ENCODE measurements at regions not wholly inside any gene's neighbourhood (a gene's known extent, or its start where the extent isn't known, plus 50 kb on each side); places are given as distances from the start of the nearest gene placed in this dataset.

GRCh38 chr4:24070117-24070516 lies 180.3 kb upstream of the PPARGC1A start:
- DNase-seq (ENCODE audit: low read depth in 1 of 2, low spot score in 1 of 2) = no peak

DNA sequence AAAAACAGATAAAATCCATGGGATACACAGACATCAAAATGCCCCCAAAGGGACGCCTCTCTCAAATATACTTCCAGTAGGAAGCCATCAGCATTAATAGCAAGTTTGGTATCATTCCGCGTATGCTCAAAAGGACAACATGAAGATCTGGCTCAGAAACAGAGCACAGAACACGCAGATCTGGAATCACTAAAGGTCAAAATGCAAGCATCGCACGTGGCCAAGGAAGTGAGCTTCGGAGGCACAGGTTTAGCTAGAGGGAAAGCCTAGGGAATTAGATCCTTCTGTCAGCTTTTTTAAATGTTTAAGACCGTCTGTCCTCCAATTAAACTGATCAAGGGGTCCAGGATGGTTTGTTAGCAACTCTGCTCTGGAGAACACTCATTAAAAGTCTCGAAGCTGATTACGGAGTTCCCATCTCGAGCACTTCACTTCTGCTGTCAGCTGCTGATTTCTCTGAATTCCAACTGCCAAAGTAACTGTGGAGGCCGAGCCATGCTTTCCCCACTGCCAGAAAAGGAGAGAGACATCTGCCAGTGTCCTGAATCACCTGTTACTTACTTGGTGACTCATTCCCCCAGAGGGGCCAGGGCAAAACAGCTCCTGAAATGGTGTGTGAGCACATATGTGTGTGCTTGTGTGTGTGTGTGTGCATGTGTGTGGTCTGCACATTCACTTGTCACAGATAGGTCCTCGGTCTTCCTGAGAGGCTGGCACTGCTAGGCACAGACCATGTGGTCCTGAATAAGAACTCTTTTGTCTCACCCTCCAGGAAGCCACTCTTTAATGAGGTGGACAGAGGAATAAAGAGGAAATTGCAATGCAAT lies 177.7 kb upstream of the PPARGC1A start:
- DNase-seq (ENCODE audit: low read depth in 1 of 2, low spot score in 1 of 2) = no peak

DNA sequence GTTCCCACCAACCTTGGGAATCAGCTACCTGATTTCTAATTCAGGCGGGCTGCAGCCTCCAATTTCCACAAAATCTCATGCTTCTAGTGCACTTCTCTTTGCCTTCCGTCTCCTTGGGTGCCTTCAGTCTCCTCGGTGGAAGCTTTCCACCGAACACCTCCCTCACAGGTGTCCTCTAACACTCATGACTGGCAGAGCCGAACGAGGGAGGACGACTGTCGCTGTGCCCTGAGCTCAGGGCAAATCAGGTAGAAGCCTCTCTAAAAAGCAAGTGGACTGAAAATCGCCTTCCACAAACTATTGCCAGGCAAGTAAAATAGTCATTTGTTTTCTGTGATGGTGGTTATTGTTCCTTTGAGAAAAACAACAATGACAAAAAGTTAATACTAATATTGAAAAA lies 176.1 kb upstream of the PPARGC1A start:
- no peak for DNase-seq (ENCODE audit: low read depth in 1 of 2, low spot score in 1 of 2)

GRCh38 chr4:24063731-24064130 lies 173.9 kb upstream of the PPARGC1A start:
- no peak for DNase-seq (ENCODE audit: low read depth in 1 of 2, low spot score in 1 of 2)

DNA sequence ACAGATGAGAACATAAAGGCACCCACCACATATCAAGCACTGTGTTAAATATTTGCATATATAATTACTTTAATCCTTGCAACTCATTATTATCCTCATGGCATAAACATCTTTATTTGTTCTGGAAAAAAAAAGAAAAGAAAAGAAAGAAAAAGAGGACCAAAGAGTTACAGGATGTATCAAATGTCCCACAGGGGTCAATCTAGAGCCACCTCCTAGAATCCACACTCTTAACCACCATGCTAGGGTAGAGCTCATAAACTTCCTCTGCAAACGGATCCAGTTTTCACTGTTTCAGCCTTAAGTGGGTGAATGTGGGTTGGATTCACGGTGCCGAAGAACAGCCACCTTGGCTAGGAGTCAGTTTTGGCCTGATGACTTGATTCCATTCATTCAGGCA lies 171.1 kb upstream of the PPARGC1A start:
- DNase-seq (ENCODE audit: low read depth in 1 of 2, low spot score in 1 of 2) = no peak

- DNase-seq (ENCODE audit: low read depth in 1 of 2, low spot score in 1 of 2) = no peak
Measured at GRCh38 chr4:24059839-24060238, 170.0 kb upstream of the PPARGC1A start.

GRCh38 chr4:24057915-24058559 lies 168.2 kb upstream of the PPARGC1A start:
- no peak for DNase-seq (ENCODE audit: low read depth in 1 of 2, low spot score in 1 of 2)

GRCh38 chr4:24056289-24056688 lies 166.4 kb upstream of the PPARGC1A start:
- DNase-seq (ENCODE audit: low read depth in 1 of 2, low spot score in 1 of 2) = no peak

- DNase-seq (ENCODE audit: low read depth in 1 of 2, low spot score in 1 of 2) = no peak
Measured at GRCh38 chr4:24055623-24056022, 165.8 kb upstream of the PPARGC1A start.

GRCh38 chr4:24054910-24055309 lies 165.1 kb upstream of the PPARGC1A start:
- DNase-seq (ENCODE audit: low read depth in 1 of 2, low spot score in 1 of 2) = no peak

GRCh38 chr4:24053934-24054333 lies 164.1 kb upstream of the PPARGC1A start:
- no peak for DNase-seq (ENCODE audit: low read depth in 1 of 2, low spot score in 1 of 2)

DNA sequence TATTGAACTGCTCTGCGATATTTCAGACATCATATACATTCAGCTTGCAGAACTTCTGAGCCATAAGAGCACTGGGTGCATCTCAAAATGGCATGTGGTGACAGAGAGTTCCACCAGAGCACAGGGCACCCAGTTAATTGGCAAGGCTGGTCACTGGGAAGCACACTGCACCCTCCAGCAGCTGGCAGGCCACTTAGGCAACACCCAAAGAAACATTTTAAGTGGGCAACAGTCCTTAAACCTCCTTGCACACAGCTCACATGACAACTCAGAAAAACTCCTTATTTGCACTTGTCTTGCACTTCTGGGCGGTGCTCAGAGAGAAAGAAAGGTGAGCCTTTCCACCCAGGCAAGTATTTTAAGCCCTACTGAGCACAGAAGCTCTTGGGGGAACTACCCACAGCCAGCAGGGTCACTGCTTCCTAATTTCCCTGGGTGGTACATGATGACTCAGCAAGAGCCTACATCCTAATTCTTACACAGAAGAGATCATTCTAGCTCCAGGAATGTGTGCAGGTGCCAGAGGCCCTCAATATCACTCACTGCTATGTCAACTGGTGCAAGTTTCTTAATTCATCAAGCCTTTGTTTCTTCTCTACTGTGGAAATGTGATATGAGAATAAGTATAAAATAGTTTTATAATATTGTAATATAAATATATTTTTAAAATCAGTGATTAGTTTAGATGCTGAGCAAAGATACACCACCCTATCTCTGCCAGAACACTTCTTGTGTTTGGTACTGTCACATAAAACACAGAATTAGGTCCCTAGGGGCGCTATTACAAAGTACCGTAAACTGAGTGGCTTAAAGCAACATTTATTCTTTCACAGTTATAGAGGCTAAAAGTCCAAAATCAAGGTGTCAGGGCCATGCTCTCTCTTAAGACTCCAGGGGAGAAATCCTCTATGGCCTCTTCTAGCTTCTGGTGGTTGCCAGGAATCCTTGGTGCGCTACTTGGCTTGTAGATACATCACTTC lies 155.1 kb upstream of the PPARGC1A start:
- no peak for DNase-seq (ENCODE audit: low read depth in 1 of 2, low spot score in 1 of 2)

DNA sequence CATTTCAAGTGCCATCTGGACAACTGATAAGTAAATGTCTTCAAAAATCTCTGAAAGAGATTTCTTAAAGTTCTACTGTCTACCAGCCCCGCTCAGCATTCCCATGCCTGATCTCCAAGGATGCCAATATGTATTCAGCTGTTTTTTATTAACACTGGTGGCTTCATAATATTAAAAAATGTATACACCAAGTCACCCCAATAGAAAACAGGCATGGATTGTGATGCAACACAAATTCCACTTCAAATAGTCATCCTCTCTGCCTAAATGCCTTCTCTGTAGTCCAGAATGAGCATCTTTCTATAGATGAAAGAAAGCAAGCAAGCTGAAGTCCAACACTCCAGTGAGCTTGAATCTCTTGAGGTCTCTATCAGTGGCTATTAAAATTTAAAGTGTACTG lies 152.2 kb upstream of the PPARGC1A start:
- no peak for DNase-seq (ENCODE audit: low read depth in 1 of 2, low spot score in 1 of 2)

DNA sequence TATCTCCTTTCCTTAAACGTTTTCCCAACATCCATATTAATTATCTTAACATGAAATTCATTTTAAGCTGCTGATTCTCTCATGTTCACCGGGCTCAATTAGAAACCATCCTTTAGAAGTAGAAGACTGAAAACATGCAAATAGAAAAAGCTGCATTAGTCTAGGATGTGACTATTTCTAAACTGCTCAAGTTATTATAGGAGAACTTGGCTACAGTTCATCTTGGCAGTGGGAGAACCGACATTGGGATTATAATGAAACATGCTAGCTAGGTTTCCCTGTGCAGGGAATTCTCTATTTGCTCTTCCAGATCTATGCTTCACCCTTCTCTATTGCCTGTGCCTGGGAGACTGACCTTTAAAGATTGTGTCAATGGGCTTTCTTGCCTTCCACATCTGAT lies 151.0 kb upstream of the PPARGC1A start:
- DNase-seq (ENCODE audit: low read depth in 1 of 2, low spot score in 1 of 2) = no peak

- DNase-seq (ENCODE audit: low read depth in 1 of 2, low spot score in 1 of 2) = no peak
Measured at GRCh38 chr4:24033626-24034025, 143.8 kb upstream of the PPARGC1A start.

DNA sequence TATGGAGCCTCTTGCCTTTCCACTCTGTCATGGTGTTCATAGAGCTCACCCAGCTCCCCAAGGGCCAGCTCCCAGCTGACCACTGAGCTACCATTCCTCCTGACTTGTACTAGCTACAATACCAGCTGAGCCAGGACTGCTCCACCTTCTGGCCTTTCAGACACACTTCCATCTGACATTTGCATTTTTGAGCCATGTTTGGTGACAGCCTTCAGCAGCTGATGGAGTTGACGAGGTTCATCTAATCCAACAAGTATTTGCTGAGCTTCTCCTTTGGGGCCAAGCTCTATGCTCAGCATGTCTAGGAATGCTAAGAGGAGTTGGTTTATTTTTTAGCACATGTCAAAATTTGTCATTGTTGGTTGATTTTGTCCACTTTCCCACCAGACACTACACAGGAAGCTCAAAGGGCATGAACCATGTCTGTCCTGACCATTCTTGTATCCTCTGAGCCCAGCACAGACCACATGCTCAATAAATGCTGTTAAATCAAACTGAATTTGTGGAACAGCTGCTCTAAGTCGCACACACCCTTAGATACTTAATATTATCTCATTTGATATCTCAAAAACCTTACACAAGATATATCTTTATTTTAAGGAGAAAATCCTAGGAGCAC lies 142.6 kb upstream of the PPARGC1A start:
- no peak for DNase-seq (ENCODE audit: low read depth in 1 of 2, low spot score in 1 of 2)

DNA sequence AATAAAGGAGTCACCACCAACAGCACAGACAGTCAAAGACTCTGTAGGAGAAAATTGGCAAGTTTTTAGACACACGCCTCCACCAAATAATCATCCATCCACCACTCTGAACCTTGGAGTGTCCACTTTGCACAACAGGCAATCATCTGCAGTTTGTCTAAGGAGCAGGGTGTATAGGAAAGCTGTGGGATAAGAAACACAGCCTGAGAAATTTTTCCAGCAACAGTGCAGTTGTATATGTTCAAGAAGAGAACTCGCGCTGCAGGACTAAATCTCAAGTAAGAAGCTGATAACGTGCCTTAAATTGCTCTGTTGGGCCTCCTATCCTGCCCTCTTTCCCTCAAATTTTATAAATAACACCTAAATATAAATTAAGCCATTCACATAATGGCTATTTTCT lies 136.7 kb upstream of the PPARGC1A start:
- DNase-seq (ENCODE audit: low read depth in 1 of 2, low spot score in 1 of 2) = no peak

DNA sequence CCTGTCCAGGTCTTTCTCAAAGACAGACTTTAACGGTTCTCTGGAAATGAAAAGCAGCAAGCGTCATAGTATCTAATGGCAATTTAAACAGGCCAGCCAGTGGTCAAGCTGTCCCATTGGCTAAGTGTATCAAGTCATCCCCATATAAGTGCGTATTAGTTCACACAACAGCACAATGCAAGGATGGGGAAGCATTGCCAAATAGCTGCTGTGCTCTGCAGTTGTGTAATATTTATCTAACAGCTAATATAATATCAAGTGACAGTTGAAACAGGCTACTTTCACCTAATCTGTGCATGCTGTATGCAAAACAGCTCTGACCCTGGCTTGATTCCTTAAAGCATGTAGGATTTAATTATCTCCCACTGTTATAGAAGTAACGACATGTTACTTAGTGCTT lies 134.8 kb upstream of the PPARGC1A start:
- DNase-seq (ENCODE audit: low read depth in 1 of 2, low spot score in 1 of 2) = no peak

DNA sequence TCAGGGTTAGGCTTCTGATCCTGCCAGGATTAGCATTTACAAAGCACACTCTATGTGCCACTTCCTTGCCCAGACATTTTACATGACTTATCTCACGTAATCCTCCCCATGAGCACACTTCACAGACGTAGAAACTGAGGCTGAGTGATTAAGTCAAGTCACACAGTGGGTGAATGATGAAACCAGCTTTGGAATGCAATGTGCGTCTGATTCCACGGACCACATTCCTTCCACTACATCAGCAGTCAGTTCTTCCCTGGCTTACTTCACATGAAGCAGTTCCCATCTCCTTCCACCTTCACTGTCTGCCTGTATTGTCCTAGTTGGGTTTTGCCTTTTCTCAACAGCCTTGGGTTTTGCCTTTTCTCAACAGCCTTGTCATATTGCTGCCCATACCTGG lies 134.3 kb upstream of the PPARGC1A start:
- DNase-seq (ENCODE audit: low read depth in 1 of 2, low spot score in 1 of 2) = no peak

GRCh38 chr4:24015782-24016181 lies 125.9 kb upstream of the PPARGC1A start:
- DNase-seq (ENCODE audit: low read depth in 1 of 2, low spot score in 1 of 2) = no peak
